ENCODE measurements at regions not wholly inside any gene's neighbourhood (a gene's known extent, or its start where the extent isn't known, plus 50 kb on each side); places are given as distances from the start of the nearest gene placed in this dataset.

DNA sequence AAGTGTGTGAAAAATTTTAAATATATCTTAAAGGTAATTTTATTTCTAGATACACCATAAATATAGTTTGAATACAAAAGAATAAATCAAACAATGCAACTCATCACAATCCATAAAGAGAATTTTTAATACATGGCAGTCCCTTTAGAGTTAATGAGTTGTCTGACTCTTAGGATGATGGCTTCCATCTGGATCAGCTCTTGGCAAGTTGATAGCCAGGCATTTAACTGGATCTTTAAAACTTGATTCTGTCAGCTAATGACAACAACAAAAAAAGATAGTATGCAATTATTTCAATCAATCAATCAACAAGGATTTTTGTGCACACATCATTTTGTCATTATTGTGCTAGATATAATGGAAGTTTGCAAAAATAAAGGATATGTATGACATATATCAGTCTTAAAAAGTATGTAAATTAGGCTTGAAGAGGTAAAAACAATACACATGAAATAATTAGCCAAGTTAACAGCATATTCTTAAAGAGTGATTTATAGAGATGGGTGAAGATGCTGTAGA is 174.9 kb upstream of the PCDH18 start:
- no peaks in the 10 kb centered on the region for H3K4me1 Mint-ChIP-seq (ENCODE audit: unreplicated experiment)
- H3K4me3 Mint-ChIP-seq (ENCODE audit: unreplicated experiment), result no peak overlapping the region
- TF ChIP-seq, protein P1, sequence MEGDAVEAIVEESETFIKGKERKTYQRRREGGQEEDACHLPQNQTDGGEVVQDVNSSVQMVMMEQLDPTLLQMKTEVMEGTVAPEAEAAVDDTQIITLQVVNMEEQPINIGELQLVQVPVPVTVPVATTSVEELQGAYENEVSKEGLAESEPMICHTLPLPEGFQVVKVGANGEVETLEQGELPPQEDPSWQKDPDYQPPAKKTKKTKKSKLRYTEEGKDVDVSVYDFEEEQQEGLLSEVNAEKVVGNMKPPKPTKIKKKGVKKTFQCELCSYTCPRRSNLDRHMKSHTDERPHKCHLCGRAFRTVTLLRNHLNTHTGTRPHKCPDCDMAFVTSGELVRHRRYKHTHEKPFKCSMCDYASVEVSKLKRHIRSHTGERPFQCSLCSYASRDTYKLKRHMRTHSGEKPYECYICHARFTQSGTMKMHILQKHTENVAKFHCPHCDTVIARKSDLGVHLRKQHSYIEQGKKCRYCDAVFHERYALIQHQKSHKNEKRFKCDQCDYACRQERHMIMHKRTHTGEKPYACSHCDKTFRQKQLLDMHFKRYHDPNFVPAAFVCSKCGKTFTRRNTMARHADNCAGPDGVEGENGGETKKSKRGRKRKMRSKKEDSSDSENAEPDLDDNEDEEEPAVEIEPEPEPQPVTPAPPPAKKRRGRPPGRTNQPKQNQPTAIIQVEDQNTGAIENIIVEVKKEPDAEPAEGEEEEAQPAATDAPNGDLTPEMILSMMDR (IDR thresholded peaks at IDR 0.05; ENCODE audit: unreplicated experiment), result no peak
- H3K27me3 Mint-ChIP-seq (ENCODE audit: unreplicated experiment), result no peaks in the 10 kb centered on the region
- DNase-seq (ENCODE audit: low spot score), result no peak
- no peaks in the 10 kb centered on the region for H3K9me3 Mint-ChIP-seq (ENCODE audit: unreplicated experiment)
- no peaks in the 10 kb centered on the region for H3K36me3 Mint-ChIP-seq (ENCODE audit: low read depth, unreplicated experiment)
- no peak overlapping the region for H3K27ac Mint-ChIP-seq (ENCODE audit: unreplicated experiment)

DNA sequence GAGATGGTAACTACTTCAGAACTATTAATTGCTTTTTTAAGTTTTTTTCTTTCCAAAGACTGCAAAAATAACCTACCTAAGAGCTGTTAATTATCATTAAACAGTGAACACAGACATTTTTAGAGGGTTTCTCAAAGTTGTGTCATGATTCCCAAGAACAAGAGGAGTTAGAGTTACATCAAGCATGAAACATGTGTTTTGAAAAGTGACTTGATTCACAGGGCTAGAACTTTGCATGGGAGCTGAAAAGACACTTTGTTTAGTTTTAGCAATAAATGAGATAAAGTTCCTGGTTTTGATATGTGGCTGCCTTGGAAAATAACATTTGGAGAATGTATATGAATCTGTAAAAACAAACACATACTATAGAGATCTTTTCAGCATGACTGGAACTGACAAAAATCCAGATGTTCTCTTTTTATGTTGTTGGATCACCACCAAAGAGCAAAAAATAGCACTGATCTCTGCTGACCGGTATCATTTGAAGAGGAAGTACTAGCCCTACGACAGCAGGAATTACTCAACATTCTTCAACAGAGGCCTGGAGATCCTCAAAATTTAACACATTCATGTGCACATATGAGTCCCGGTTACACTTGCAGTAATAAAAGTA is 173.0 kb upstream of the PCDH18 start:
- no peak overlapping the region for H3K27ac Mint-ChIP-seq (ENCODE audit: unreplicated experiment)
- no peak for DNase-seq (ENCODE audit: low spot score)

DNA sequence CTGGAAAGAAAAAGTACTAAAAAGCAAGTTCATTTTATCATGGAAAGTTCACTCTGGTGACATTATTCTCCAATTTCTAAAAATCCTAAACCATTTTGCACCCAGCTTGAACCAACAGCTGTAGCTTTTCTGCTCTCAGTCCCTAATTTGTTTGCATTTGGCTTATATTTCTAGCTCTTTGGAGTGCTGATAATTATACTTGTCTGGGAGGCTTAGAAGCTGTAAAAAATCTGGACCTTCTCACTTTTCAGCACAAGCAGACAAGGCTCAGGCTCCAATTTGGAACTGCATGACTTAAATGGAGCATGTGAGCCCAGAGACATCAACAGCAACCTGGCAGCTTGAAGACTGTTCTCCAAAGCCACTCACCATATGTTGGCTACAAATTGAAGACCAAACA is 170.9 kb upstream of the PCDH18 start:
- TF ChIP-seq, protein P1 (IDR thresholded peaks at IDR 0.05; ENCODE audit: unreplicated experiment), result no peak
- no peaks in the 10 kb centered on the region for H3K36me3 Mint-ChIP-seq (ENCODE audit: low read depth, unreplicated experiment)
- H3K27ac Mint-ChIP-seq (ENCODE audit: unreplicated experiment), result no peak overlapping the region
- H3K4me1 Mint-ChIP-seq (ENCODE audit: unreplicated experiment), result no peaks in the 10 kb centered on the region
- H3K4me3 Mint-ChIP-seq (ENCODE audit: unreplicated experiment), result no peak overlapping the region
- H3K27me3 Mint-ChIP-seq (ENCODE audit: unreplicated experiment), result no peaks in the 10 kb centered on the region
- no peaks in the 10 kb centered on the region for H3K9me3 Mint-ChIP-seq (ENCODE audit: unreplicated experiment)
- DNase-seq (ENCODE audit: low spot score), result no peak

More for the DNA sequence above, 173.0 kb upstream of the PCDH18 start:
- Mint-ChIP-seq H3K4me3 (ENCODE audit: unreplicated experiment) (no peak overlapping the region), H3K36me3 (ENCODE audit: low read depth, unreplicated experiment) (no peaks in the 10 kb centered on the region), H3K27me3 (ENCODE audit: unreplicated experiment) (no peaks in the 10 kb centered on the region), H3K9me3 (ENCODE audit: unreplicated experiment) (no peaks in the 10 kb centered on the region), H3K4me1 (ENCODE audit: unreplicated experiment) (no peaks in the 10 kb centered on the region)
- TF ChIP-seq, protein P1 (IDR thresholded peaks at IDR 0.05; ENCODE audit: unreplicated experiment), result no peak

DNA sequence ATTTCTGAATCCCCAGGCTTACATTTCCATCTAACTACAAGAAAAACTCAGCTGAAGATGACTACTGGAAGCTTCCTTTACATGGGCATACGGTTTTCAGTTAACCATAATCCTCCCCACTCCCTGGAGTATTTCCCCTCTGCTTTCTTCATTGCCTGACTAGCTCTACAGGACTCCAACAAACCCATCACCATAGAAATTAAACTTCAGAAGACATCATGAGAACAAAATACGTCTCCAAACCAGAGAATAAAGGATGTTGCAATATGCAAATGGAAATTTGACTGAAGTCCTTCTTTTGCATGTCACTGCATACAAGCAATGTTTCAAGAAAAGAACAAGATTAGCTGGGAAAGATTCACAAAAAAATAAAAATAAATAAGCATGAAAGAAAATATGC is 170.2 kb upstream of the PCDH18 start:
- Mint-ChIP-seq H3K4me3 (ENCODE audit: unreplicated experiment) (no peak overlapping the region), H3K27me3 (ENCODE audit: unreplicated experiment) (no peaks in the 10 kb centered on the region), H3K27ac (ENCODE audit: unreplicated experiment) (no peak overlapping the region), H3K36me3 (ENCODE audit: low read depth, unreplicated experiment) (no peaks in the 10 kb centered on the region), H3K9me3 (ENCODE audit: unreplicated experiment) (no peaks in the 10 kb centered on the region), H3K4me1 (ENCODE audit: unreplicated experiment) (no peaks in the 10 kb centered on the region)
- DNase-seq (ENCODE audit: low spot score), result no peak
- TF ChIP-seq, protein P1 (IDR thresholded peaks at IDR 0.05; ENCODE audit: unreplicated experiment), result no peak

DNA sequence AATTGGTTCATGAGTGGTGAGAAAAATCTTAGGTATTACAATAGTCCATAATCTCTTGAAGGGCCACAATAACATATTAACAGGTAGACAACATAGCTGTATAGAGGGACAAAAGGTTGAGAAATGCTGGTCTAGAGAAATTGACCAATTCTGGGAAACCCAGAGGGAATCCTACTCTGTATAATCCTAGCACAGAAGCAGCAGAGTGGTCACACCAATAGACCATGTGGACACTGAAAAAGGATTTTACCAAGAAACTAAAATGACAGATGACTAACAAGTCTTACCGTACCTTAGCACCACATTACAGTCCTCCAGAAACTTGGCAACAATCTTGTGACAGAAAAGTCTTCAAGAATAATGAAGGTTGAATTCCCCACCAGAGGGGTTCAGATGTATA is 169.1 kb upstream of the PCDH18 start:
- no peak overlapping the region for H3K4me3 Mint-ChIP-seq (ENCODE audit: unreplicated experiment)
- no peak for DNase-seq (ENCODE audit: low spot score)

More for the DNA sequence above, 169.1 kb upstream of the PCDH18 start:
- no peaks in the 10 kb centered on the region for H3K4me1 Mint-ChIP-seq (ENCODE audit: unreplicated experiment)
- H3K36me3 Mint-ChIP-seq (ENCODE audit: low read depth, unreplicated experiment), result no peaks in the 10 kb centered on the region
- TF ChIP-seq, protein P1 (IDR thresholded peaks at IDR 0.05; ENCODE audit: unreplicated experiment), result no peak
- no peaks in the 10 kb centered on the region for H3K27me3 Mint-ChIP-seq (ENCODE audit: unreplicated experiment)
- no peak overlapping the region for H3K27ac Mint-ChIP-seq (ENCODE audit: unreplicated experiment)
- H3K9me3 Mint-ChIP-seq (ENCODE audit: unreplicated experiment), result no peaks in the 10 kb centered on the region
